ENCODE measurements at regions not wholly inside any gene's neighbourhood (a gene's known extent, or its start where the extent isn't known, plus 50 kb on each side); places are given as distances from the start of the nearest gene placed in this dataset.

GRCh38 chr4:19195696-19196095 lies 1056.0 kb upstream of the SLIT2 start:
- DNase-seq (ENCODE audit: low spot score) (no peak), FAIRE-seq (no peak), ATAC-seq (no peak)
- WGBS (ENCODE audit: low lambda C conversion rate), result 0% methylated on average over 2 of the region's 2 CpGs
- H3K27ac ChIP-seq (ENCODE audit: extremely low read length, insufficient read depth, low read length), result no peak overlapping the region
- H3K36me3 ChIP-seq (replicated peaks in 1 of 2; ENCODE audit: control insufficient read depth in 1 of 2, insufficient read depth in 2 of 2, low read length in 2 of 2), result no peaks in the 10 kb centered on the region
- H3K4me3 ChIP-seq (replicated peaks in 1 of 3; ENCODE audit: insufficient read depth in 1 of 3, low read depth in 2 of 3, low read length in 3 of 3), result no peak overlapping the region
- H3K4me2 ChIP-seq (ENCODE audit: low read depth, low read length), result no peak overlapping the region
- H2AFZ ChIP-seq (ENCODE audit: low read length), result no peak overlapping the region
- no peaks in the 10 kb centered on the region for H4K20me1 ChIP-seq (ENCODE audit: insufficient read depth, low read length)
- BruUV-seq (replicated peaks), result no TSS peak
- in situ Hi-C loops (cut with HindIII; ENCODE audit: extremely low pct_ligation_motif_present, low pct_unique_long_range_greater_than_20kb), result no loop called here
- intact Hi-C loops (cut with micrococcal nuclease; ENCODE audit: unreplicated experiment), result no loop called here
- H3K4me1 ChIP-seq (ENCODE audit: insufficient read depth, low read length), result no peaks in the 10 kb centered on the region
- H3K9ac ChIP-seq (ENCODE audit: insufficient read depth, low read depth, low read length), result no peak overlapping the region
- TF ChIP-seq ZBTB21 (CRISPR knock-in tag; IDR thresholded peaks at IDR 0.05), result no peak
- no peak for TF ChIP-seq ZNF460 (CRISPR knock-in tag; IDR thresholded peaks at IDR 0.05; ENCODE audit: borderline replicate concordance)
- no peak for TF ChIP-seq HCFC1 (IDR thresholded peaks at IDR 0.05; ENCODE audit: low read depth, low read length)
- TF ChIP-seq ZNF883 (CRISPR knock-in tag; IDR thresholded peaks at IDR 0.05; ENCODE audit: not compliant biosample characterization), result no peak
- no peak for TF ChIP-seq ZNF33B (CRISPR knock-in tag; IDR thresholded peaks at IDR 0.05)
- no peak for TF ChIP-seq ZNF33A (CRISPR knock-in tag; IDR thresholded peaks at IDR 0.05; ENCODE audit: borderline replicate concordance)
- no peak for TF ChIP-seq CREB1 (IDR thresholded peaks at IDR 0.05)
- no peak for TF ChIP-seq CREB1 (CRISPR knock-in tag; IDR thresholded peaks at IDR 0.05)
- TF ChIP-seq HNRNPH1 (optimal IDR thresholded peaks at IDR 0.05; ENCODE audit: low read depth, low read length), result no peak
- no peak for TF ChIP-seq ZFP91 (CRISPR knock-in tag; IDR thresholded peaks at IDR 0.05; ENCODE audit: borderline replicate concordance)
- H3K27me3 ChIP-seq (ENCODE audit: control insufficient read depth in 1 of 2, insufficient read depth in 2 of 2, low read length in 2 of 2), result no peaks in the 10 kb centered on the region
- H3K9me3 ChIP-seq (ENCODE audit: low read length), result peaks cover 87% of the 10 kb centered on the region
- ChIA-PET POLR2A (no interaction called here), CTCF (ENCODE audit: low intra/inter-chr PET ratio, low total read pairs) (no interaction called here)
- H3K79me2 ChIP-seq (ENCODE audit: insufficient read depth, low read length), result no peaks in the 10 kb centered on the region

All from HepG2 (cell line).